ENCODE measurements at regions not wholly inside any gene's neighbourhood (a gene's known extent, or its start where the extent isn't known, plus 50 kb on each side); places are given as distances from the start of the nearest gene placed in this dataset.
"Not testable (repeated sequence)": the region's sequence is repeated elsewhere in the genome, so short reads cannot be mapped to it uniquely, and the experiment has no call there.

DNA sequence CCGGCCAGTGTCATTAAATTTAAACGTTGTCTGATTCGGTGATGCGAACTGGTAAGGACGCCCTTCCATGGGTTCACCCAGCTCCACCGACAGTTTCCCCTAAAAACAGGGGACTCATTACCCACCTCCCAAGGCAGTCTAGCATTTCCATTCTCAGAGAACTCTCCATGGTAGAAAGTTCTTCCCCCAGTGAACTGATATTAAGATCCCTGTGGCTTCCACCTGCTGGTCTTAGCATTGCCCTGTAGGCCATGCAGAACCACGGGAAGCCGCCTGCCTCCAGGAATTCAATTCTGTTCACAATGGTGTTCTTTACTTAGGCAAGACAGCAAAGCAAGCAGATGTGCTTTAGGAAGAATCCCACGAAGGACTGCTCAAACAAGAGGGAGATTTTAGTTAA is 128.9 kb upstream of the NANOS1 start:
- no peaks in the 10 kb centered on the region for H3K36me3 ChIP-seq (ENCODE audit: control insufficient read depth, insufficient read depth, low read length)
- no peak for DNase-seq (ENCODE audit: extremely low read depth, insufficient read length)
- no peak overlapping the region for H3K4me3 ChIP-seq (replicated peaks; ENCODE audit: low read depth, low read length)
- no peaks in the 10 kb centered on the region for H3K27me3 ChIP-seq (replicated peaks; ENCODE audit: control insufficient read depth, insufficient read depth, low read length)
- TF ChIP-seq CTCF (IDR thresholded peaks at IDR 0.05; ENCODE audit: insufficient read depth, low read length, poor library complexity, severe bottlenecking), result no peak

DNA sequence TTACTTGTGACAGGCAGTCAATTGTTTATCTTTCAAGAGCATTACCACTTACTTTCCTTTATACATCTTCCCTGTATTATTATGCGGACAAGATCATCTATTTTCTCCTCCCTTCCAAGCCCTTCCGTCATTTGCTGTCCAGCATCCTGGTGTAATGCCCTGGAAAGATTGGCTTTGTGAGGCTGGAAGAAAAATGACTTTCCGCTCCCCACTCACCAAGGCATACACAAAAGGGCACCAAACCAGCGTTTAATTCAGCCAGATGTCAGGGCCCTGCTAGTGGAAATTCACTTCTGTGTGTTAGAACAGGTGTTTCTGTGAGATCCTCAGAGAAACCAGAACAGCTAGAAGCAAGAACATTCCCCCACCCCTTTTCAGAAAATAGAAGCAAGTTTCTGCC is 128.1 kb upstream of the NANOS1 start:
- no peak for DNase-seq (ENCODE audit: extremely low read depth, insufficient read length)
- Histone ChIP-seq H3K36me3 (ENCODE audit: control insufficient read depth, insufficient read depth, low read length) (no peaks in the 10 kb centered on the region), H3K4me3 (replicated peaks; ENCODE audit: low read depth, low read length) (no peak overlapping the region), H3K27me3 (replicated peaks; ENCODE audit: control insufficient read depth, insufficient read depth, low read length) (no peaks in the 10 kb centered on the region)
- no peak for TF ChIP-seq CTCF (IDR thresholded peaks at IDR 0.05; ENCODE audit: insufficient read depth, low read length, poor library complexity, severe bottlenecking)

GRCh38 chr10:118901906-118902305 is 127.6 kb upstream of the NANOS1 start:
- H3K4me3 ChIP-seq (replicated peaks; ENCODE audit: low read depth, low read length), result no peak overlapping the region
- H3K27me3 ChIP-seq (replicated peaks; ENCODE audit: control insufficient read depth, insufficient read depth, low read length), result no peaks in the 10 kb centered on the region
- DNase-seq (ENCODE audit: extremely low read depth, insufficient read length), result no peak
- H3K36me3 ChIP-seq (ENCODE audit: control insufficient read depth, insufficient read depth, low read length), result no peaks in the 10 kb centered on the region
- TF ChIP-seq CTCF (IDR thresholded peaks at IDR 0.05; ENCODE audit: insufficient read depth, low read length, poor library complexity, severe bottlenecking), result no peak

DNA sequence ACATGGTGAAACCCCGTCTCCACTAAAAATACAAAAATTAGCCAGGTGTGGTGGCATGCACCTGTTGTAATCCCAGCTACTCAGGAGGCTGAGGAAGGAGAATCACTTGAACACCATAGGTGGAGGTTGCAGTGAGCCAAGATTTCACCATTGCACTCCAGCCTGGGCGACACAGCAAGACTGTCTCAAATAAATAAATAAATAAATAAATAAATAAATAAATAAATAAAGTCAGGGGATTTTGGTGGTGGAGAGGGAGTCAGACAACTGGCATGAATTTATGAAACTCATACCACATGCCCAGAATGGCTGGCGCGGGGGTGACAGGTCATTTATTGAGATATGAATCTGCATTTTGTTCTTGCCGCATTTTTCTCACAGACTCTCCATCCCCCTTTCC is 126.9 kb upstream of the NANOS1 start:
- H3K4me3 ChIP-seq (replicated peaks; ENCODE audit: low read depth, low read length); H3K27me3 ChIP-seq (replicated peaks; ENCODE audit: control insufficient read depth, insufficient read depth, low read length); DNase-seq (ENCODE audit: extremely low read depth, insufficient read length); H3K36me3 ChIP-seq (ENCODE audit: control insufficient read depth, insufficient read depth, low read length): not testable (repeated sequence)

GRCh38 chr10:118903251-118903650 is 126.3 kb upstream of the NANOS1 start:
- no peak for DNase-seq (ENCODE audit: extremely low read depth, insufficient read length)
- no peaks in the 10 kb centered on the region for H3K36me3 ChIP-seq (ENCODE audit: control insufficient read depth, insufficient read depth, low read length)
- TF ChIP-seq CTCF (IDR thresholded peaks at IDR 0.05; ENCODE audit: insufficient read depth, low read length, poor library complexity, severe bottlenecking), result no peak
- H3K4me3 ChIP-seq (replicated peaks; ENCODE audit: low read depth, low read length), result no peak overlapping the region
- no peaks in the 10 kb centered on the region for H3K27me3 ChIP-seq (replicated peaks; ENCODE audit: control insufficient read depth, insufficient read depth, low read length)

GRCh38 chr10:118903691-118904090 is 125.8 kb upstream of the NANOS1 start:
- no peak for TF ChIP-seq CTCF (IDR thresholded peaks at IDR 0.05; ENCODE audit: insufficient read depth, low read length, poor library complexity, severe bottlenecking)
- Histone ChIP-seq H3K36me3 (ENCODE audit: control insufficient read depth, insufficient read depth, low read length) (no peaks in the 10 kb centered on the region), H3K27me3 (replicated peaks; ENCODE audit: control insufficient read depth, insufficient read depth, low read length) (no peaks in the 10 kb centered on the region), H3K4me3 (replicated peaks; ENCODE audit: low read depth, low read length) (no peak overlapping the region)
- DNase-seq (ENCODE audit: extremely low read depth, insufficient read length), result no peak
